Kidney (tissue), 13 donors: ENCODE measurements at regions not wholly inside any gene's neighbourhood (a gene's known extent, or its start where the extent isn't known, plus 50 kb on each side); places are given as distances from the start of the nearest gene placed in this dataset.

Experiments
- DNase-seq, 5 donors: peaks; one replicate each; pipeline ENCODE4 v3.0.0-alpha.2; 2013 to 2020
- FAIRE-seq: peaks from 2 replicates; lab custom pipeline; 2012; peaks lifted over from hg19 to GRCh38; lab: Jason Lieb, UNC
- H3K27ac ChIP-seq, 2 donors: one replicate each; pipeline ENCODE4 v1.7.0; 2013; ENCODE audit warnings: low read depth in 2 of 2, low read length in 2 of 2, inconsistent platforms in 1 of 2
- H3K27me3 ChIP-seq: one replicate; pipeline ENCODE4 v1.7.1; 2013; ENCODE audit warnings: low read length, inconsistent platforms; ENCODE audit not compliant: control insufficient read depth, insufficient read depth
- H3K36me3 ChIP-seq, 3 donors: one replicate each; pipeline versions ENCODE4 v1.7.0 to v1.7.1; 2013; ENCODE audit warnings: low read length in 3 of 3, control low read depth in 1 of 3, inconsistent platforms in 1 of 3; ENCODE audit not compliant: insufficient read depth in 3 of 3, control insufficient read depth in 2 of 3
- H3K4me1 ChIP-seq, 3 donors: one replicate each; pipeline versions ENCODE4 v1.7.0 to v1.7.1; 2013; ENCODE audit warnings: low read length in 3 of 3, inconsistent platforms in 1 of 3, low read depth in 1 of 3; ENCODE audit not compliant: control insufficient read depth in 2 of 3, insufficient read depth in 2 of 3
- H3K4me3 ChIP-seq, 3 donors: one replicate each; pipeline versions ENCODE4 v1.7.0 to v1.8.1; 2013; ENCODE audit warnings: low read length in 3 of 3, control low read depth in 1 of 3, inconsistent platforms in 1 of 3
- H3K9ac ChIP-seq, 3 donors: one replicate each; pipeline versions ENCODE4 v1.7.0 to v1.7.1; 2013; ENCODE audit warnings: low read length in 3 of 3, control low read depth in 1 of 3, inconsistent platforms in 1 of 3
- H3K9me3 ChIP-seq, 3 donors: one replicate each; pipeline versions ENCODE4 v1.7.0 to v1.7.1; 2013; ENCODE audit warnings: low read length in 3 of 3, control low read depth in 1 of 3, inconsistent platforms in 1 of 3; ENCODE audit not compliant: control insufficient read depth in 2 of 3, insufficient read depth in 1 of 3
- intact Hi-C: fragments of 100-400 bp; cut with DNase I; formaldehyde crosslinking; loops from one replicate; pipeline ENCODE4 v1.11.1; 2022
- TF ChIP-seq, protein P1 (sequence below): IDR thresholded peaks from 3 replicates; pipeline ENCODE4 v1.5.1; 2012; ENCODE audit warnings: mild to moderate bottlenecking, moderate library complexity, borderline replicate concordance; ENCODE audit not compliant: insufficient read depth; ENCODE audit errors: extremely low read depth
- donor health status: control.
- donor health status: control.
- donor health status: control.
- donor health status: control.
- donor health status: control.
- donor health status: DM: yes; HTN: yes; CAD: no.
- donor health status: Normal renal cell carcinoma (clear cell type).

DNA sequence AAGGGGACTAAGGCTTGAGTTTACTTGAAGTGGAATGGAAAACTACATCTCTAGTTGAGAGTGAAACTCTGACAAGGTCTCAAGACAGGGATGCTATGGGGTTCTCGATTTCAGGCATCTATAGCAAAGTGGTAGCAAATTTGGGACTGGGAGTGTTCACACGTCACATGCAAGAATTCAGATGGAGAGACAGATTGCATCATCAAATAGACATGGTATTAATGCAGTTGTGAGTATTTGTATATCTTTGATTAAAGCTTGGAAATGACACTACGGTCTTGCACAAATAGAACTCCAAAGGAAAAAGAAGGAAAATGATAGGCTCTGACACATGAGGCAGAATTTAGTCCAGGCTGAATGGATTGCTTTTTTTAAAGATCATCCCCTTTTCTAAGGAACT, 1061.6 kb upstream of the FANCL start:
- Histone ChIP-seq H3K27me3 (peaks cover 3% of the 10 kb centered on the region), H3K27ac (no peak overlapping the region), H3K36me3 (no peaks in the 10 kb centered on the region), H3K9ac (no peak overlapping the region), H3K4me1 (no peaks in the 10 kb centered on the region), H3K9me3 (no peaks in the 10 kb centered on the region), H3K4me3 (no peak overlapping the region)
- no peak for FAIRE-seq
- DNase-seq: no peak
- TF ChIP-seq, protein P1, sequence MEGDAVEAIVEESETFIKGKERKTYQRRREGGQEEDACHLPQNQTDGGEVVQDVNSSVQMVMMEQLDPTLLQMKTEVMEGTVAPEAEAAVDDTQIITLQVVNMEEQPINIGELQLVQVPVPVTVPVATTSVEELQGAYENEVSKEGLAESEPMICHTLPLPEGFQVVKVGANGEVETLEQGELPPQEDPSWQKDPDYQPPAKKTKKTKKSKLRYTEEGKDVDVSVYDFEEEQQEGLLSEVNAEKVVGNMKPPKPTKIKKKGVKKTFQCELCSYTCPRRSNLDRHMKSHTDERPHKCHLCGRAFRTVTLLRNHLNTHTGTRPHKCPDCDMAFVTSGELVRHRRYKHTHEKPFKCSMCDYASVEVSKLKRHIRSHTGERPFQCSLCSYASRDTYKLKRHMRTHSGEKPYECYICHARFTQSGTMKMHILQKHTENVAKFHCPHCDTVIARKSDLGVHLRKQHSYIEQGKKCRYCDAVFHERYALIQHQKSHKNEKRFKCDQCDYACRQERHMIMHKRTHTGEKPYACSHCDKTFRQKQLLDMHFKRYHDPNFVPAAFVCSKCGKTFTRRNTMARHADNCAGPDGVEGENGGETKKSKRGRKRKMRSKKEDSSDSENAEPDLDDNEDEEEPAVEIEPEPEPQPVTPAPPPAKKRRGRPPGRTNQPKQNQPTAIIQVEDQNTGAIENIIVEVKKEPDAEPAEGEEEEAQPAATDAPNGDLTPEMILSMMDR: no peak
- intact Hi-C loops: no loop called here

DNA sequence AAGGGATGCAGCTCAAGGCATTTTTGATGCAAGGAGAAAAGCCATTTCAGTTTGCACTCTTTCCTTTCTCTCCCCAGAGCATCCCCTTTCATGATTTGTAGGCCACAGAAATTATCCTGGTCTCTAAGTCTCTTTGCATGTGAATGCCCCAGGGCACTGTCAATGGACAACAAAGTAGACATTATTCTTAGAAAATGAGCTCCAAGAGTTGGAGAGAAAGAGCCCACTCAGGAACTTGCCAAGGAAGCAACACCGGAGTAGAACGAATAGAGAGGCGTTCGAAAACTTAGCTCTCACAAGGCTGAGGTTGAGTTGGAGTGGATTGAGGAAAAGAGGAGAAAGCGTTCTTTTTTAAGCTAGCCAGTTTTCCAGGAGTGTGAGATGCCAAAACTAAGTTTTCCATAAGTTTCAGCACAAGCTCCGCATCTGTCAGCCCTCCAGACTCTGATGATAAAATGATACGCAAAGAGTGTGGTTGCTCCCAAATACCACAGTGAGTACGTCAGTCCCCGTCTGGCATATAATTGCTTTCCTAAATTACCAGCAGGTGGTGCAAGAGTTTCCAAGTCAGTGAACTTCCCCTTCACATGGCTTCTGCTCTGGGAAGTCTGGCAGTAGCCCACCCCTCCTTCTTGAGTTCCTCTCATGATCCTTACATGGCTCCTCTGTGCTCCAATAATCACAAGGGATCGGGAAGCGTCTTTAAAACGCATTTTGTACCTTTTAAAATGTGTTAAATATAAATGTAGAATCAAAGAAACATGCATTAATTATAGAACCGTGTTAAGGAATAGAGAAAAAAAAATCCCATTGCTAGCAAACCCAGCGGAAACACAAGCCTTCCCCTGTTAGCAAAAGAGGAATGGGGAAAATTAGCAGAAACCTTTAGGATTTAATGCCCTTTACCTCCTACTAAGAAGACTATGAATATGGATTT, 1060.6 kb upstream of the FANCL start:
- Histone ChIP-seq H3K4me3 (no peak overlapping the region), H3K4me1 (no peaks in the 10 kb centered on the region), H3K9me3 (no peaks in the 10 kb centered on the region), H3K36me3 (no peaks in the 10 kb centered on the region), H3K27me3 (peaks cover 3% of the 10 kb centered on the region), H3K27ac (no peak overlapping the region), H3K9ac (no peak overlapping the region)
- FAIRE-seq (no peak), DNase-seq (peak in 4 of 5 donors; percentile 60 to 93 (median 84))
- TF ChIP-seq, protein P1: peak; percentile 52
- intact Hi-C loops: no loop called here

DNA sequence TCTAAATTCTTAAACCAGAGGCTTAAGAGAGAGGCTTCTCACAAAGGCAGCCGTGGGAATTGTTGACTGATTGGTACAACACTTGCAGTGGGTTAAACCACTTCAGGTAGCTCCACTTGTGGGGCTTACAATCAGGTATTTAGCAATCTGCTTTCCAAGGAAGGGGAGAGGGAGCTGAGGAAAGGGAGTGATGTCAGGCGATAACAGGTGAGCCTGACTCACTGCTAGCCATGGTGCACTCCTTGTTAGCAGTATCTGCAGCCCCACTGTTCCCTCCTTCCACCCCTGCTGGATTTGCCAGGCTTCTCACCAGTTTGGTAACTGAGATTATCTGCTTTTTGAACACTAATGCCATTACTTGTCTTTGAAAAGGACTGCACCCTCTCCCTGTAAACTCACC, 1056.7 kb upstream of the FANCL start:
- Histone ChIP-seq H3K36me3 (no peaks in the 10 kb centered on the region), H3K9me3 (no peaks in the 10 kb centered on the region), H3K27me3 (peaks cover 3% of the 10 kb centered on the region), H3K4me3 (no peak overlapping the region), H3K9ac (no peak overlapping the region), H3K27ac (no peak overlapping the region), H3K4me1 (no peaks in the 10 kb centered on the region)
- TF ChIP-seq, protein P1: no peak
- FAIRE-seq (no peak), DNase-seq (no peak)
- intact Hi-C loops: no loop called here
